ENCODE measurements at regions not wholly inside any gene's neighbourhood (a gene's known extent, or its start where the extent isn't known, plus 50 kb on each side); places are given as distances from the start of the nearest gene placed in this dataset.
A peak's percentile ranks its signal among the peaks of the same experiment; 100 is the strongest.

GRCh38 chr9:13351778-13352386 is 72.4 kb upstream of the MPDZ start:
- DNase-seq: no peak

GRCh38 chr9:13332571-13332970 is 53.1 kb upstream of the MPDZ start:
- Mint-ChIP-seq H3K4me1 (ENCODE audit: low read depth, unreplicated experiment) (peaks cover 7% of the 10 kb centered on the region), H3K27me3 (ENCODE audit: unreplicated experiment) (no peaks in the 10 kb centered on the region), H3K4me3 (ENCODE audit: unreplicated experiment) (no peak overlapping the region), H3K27ac (ENCODE audit: unreplicated experiment) (no peak overlapping the region), H3K9me3 (ENCODE audit: unreplicated experiment) (no peaks in the 10 kb centered on the region), H3K36me3 (ENCODE audit: unreplicated experiment) (no peaks in the 10 kb centered on the region)
- no peak for DNase-seq
- no peak for TF ChIP-seq CTCF (IDR thresholded peaks at IDR 0.05; ENCODE audit: partially characterized antibody, unreplicated experiment)

More at GRCh38 chr9:13351778-13352386, 72.4 kb upstream of the MPDZ start:
- TF ChIP-seq CTCF (IDR thresholded peaks at IDR 0.05; ENCODE audit: partially characterized antibody, unreplicated experiment): peak; percentile 73
- Mint-ChIP-seq H3K4me3 (ENCODE audit: unreplicated experiment) (no peak overlapping the region), H3K27me3 (ENCODE audit: unreplicated experiment) (peaks cover 2% of the 10 kb centered on the region), H3K36me3 (ENCODE audit: unreplicated experiment) (no peaks in the 10 kb centered on the region), H3K4me1 (ENCODE audit: low read depth, unreplicated experiment) (no peaks in the 10 kb centered on the region), H3K27ac (ENCODE audit: unreplicated experiment) (no peak overlapping the region), H3K9me3 (ENCODE audit: unreplicated experiment) (no peaks in the 10 kb centered on the region)

GRCh38 chr9:13331320-13331719 is 51.8 kb upstream of the MPDZ start:
- H3K4me1 Mint-ChIP-seq (ENCODE audit: low read depth, unreplicated experiment): peaks cover 7% of the 10 kb centered on the region
- H3K36me3 Mint-ChIP-seq (ENCODE audit: unreplicated experiment): no peaks in the 10 kb centered on the region
- H3K9me3 Mint-ChIP-seq (ENCODE audit: unreplicated experiment): no peaks in the 10 kb centered on the region
- no peak for TF ChIP-seq CTCF (IDR thresholded peaks at IDR 0.05; ENCODE audit: partially characterized antibody, unreplicated experiment)
- H3K27ac Mint-ChIP-seq (ENCODE audit: unreplicated experiment): no peak overlapping the region
- H3K27me3 Mint-ChIP-seq (ENCODE audit: unreplicated experiment): no peaks in the 10 kb centered on the region
- no peak overlapping the region for H3K4me3 Mint-ChIP-seq (ENCODE audit: unreplicated experiment)
- no peak for DNase-seq

- H3K9me3 Mint-ChIP-seq (ENCODE audit: unreplicated experiment): no peaks in the 10 kb centered on the region
- no peaks in the 10 kb centered on the region for H3K27me3 Mint-ChIP-seq (ENCODE audit: unreplicated experiment)
- no peak for TF ChIP-seq CTCF (IDR thresholded peaks at IDR 0.05; ENCODE audit: partially characterized antibody, unreplicated experiment)
- H3K4me1 Mint-ChIP-seq (ENCODE audit: low read depth, unreplicated experiment): peaks cover 7% of the 10 kb centered on the region
- H3K36me3 Mint-ChIP-seq (ENCODE audit: unreplicated experiment): no peaks in the 10 kb centered on the region
- H3K4me3 Mint-ChIP-seq (ENCODE audit: unreplicated experiment): no peak overlapping the region
- peak overlapping the region; percentile 34 for H3K27ac Mint-ChIP-seq (ENCODE audit: unreplicated experiment)
- DNase-seq: no peak
These were observed 51.0 kb upstream of the MPDZ start for GRCh38 chr9:13330396-13331004.
